ENCODE measurements at regions not wholly inside any gene's neighbourhood (a gene's known extent, or its start where the extent isn't known, plus 50 kb on each side); places are given as distances from the start of the nearest gene placed in this dataset.

DNA sequence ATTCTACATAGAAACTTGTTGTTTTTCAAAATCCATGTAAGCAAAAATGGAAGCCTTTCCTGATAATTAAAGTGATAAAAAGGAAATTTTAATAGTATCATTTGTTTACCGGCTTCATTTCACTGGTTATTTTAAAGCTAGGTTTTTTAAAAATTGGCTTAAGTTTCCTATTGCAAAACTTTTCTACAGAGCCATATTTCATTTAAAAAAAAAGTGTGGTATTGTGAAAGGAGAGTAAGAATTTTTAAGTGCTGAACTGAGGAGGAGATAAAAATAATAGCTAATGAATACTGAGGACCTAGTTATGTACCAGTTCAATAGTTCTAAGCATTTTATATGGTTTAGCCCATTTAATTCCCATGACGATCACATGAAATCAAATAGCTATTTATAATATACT lies 172.2 kb upstream of the COL1A2 start:
- TF ChIP-seq POLR2AphosphoS5 (IDR thresholded peaks at IDR 0.05; ENCODE audit: low read depth, low read length) (no peak), TAF1 (IDR thresholded peaks at IDR 0.05; ENCODE audit: borderline replicate concordance, insufficient read depth, low read length) (no peak)
- TF ChIP-seq, protein P1, sequence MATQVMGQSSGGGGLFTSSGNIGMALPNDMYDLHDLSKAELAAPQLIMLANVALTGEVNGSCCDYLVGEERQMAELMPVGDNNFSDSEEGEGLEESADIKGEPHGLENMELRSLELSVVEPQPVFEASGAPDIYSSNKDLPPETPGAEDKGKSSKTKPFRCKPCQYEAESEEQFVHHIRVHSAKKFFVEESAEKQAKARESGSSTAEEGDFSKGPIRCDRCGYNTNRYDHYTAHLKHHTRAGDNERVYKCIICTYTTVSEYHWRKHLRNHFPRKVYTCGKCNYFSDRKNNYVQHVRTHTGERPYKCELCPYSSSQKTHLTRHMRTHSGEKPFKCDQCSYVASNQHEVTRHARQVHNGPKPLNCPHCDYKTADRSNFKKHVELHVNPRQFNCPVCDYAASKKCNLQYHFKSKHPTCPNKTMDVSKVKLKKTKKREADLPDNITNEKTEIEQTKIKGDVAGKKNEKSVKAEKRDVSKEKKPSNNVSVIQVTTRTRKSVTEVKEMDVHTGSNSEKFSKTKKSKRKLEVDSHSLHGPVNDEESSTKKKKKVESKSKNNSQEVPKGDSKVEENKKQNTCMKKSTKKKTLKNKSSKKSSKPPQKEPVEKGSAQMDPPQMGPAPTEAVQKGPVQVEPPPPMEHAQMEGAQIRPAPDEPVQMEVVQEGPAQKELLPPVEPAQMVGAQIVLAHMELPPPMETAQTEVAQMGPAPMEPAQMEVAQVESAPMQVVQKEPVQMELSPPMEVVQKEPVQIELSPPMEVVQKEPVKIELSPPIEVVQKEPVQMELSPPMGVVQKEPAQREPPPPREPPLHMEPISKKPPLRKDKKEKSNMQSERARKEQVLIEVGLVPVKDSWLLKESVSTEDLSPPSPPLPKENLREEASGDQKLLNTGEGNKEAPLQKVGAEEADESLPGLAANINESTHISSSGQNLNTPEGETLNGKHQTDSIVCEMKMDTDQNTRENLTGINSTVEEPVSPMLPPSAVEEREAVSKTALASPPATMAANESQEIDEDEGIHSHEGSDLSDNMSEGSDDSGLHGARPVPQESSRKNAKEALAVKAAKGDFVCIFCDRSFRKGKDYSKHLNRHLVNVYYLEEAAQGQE (IDR thresholded peaks at IDR 0.05; ENCODE audit: insufficient read depth in 1 of 2, low read depth in 2 of 2, low read length in 2 of 2): no peak

Measured in PFSK-1 (cell line).